Activated naive CD4-positive, alpha-beta T cell treated with anti-CD3 and anti-CD28 coated beads, Interleukin-2, amount 50 U/mL, for 72 hours (primary cell): ENCODE measurements at regions not wholly inside any gene's neighbourhood (a gene's known extent, or its start where the extent isn't known, plus 50 kb on each side); places are given as distances from the start of the nearest gene placed in this dataset.

Experiments used
- ATAC-seq, 2 donors: fragments of 150-1000 bp; cut with Tn5 transposase; 2 replicates each; pipeline ENCODE4 v1.10.0; 2021; ENCODE audit warnings: mild to moderate bottlenecking in 2 of 2, moderate library complexity in 2 of 2
- DNase-seq, 2 donors: peaks; one replicate each; pipeline ENCODE4 v3.0.0; 2021 to 2022; ENCODE audit warnings: low spot score in 2 of 2
- H3K27ac Mint-ChIP-seq, 2 donors: one replicate each; pipeline ENCODE4 v1.8.0; 2022; ENCODE audit warnings: mild to moderate bottlenecking in 2 of 2, mixed read lengths in 2 of 2
- H3K36me3 Mint-ChIP-seq, 2 donors: one replicate each; pipeline ENCODE4 v1.8.0; 2022; ENCODE audit warnings: mixed read lengths in 2 of 2
- H3K9me3 Mint-ChIP-seq, 2 donors: one replicate each; pipeline ENCODE4 v1.8.0; 2022; ENCODE audit warnings: mixed read lengths in 2 of 2

DNA sequence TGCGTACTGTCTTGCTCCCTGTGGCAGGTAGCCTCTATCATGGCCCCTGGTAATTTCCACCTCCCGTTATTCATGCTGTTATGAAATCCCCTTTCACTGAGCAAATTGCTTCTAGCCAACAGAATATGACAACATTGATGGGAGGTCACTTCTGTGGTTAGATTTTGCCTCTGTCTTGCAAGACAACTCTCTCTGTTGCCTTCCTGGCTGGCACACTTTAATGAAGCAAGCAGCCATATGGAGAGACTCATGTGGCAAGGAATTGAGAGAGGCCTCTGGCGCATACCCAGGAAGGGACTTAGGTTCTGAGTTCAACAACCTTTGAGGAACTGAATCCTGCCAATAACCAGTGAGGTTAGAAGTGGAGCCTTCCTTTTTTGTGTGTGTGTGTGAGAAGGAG, 51.8 kb upstream of the GPRC5B start:
- Mint-ChIP-seq H3K36me3 (no peaks in the 10 kb centered on the region), H3K27ac (peak overlapping the region in 1 of 2 donors; percentile 1), H3K9me3 (no peaks in the 10 kb centered on the region)
- DNase-seq (no peak), ATAC-seq (no peak)

DNA sequence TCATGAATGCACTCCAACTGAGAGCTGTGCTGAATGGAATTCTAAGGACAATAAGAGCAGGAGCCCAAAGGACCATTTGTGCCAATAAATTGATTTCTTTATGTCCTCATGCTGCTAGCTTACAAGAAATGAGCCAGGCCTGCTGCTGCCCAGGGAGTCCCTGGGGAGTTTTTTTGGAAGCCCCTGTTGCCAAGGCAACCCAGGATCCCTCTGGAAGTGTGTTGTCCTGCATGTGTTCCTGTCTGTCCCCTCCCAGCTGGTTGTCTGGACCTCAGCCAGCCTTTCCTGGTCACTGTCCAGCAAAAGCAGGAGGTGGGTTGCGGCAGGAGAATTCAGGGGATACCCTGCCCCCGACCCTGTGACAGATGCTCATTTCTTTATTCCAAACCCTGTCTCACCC, 51.0 kb upstream of the GPRC5B start:
- DNase-seq (no peak), ATAC-seq (no peak)
- H3K36me3 Mint-ChIP-seq: no peaks in the 10 kb centered on the region
- no peak overlapping the region for H3K27ac Mint-ChIP-seq
- no peaks in the 10 kb centered on the region for H3K9me3 Mint-ChIP-seq
